GM10266 (cell line): ENCODE measurements at regions not wholly inside any gene's neighbourhood (a gene's known extent, or its start where the extent isn't known, plus 50 kb on each side); places are given as distances from the start of the nearest gene placed in this dataset.

Experiments used
- DNase-seq: peaks from one replicate; pipeline ENCODE4 v3.0.0; 2012; ENCODE audit errors: extremely low spot score
- TF ChIP-seq, protein P1 (sequence below): IDR thresholded peaks from 2 replicates; pipeline ENCODE4 v1.5.1; 2012; ENCODE audit warnings: mild to moderate bottlenecking, low read depth; ENCODE audit not compliant: control insufficient read depth, insufficient read depth; ENCODE audit errors: missing control alignments

DNA sequence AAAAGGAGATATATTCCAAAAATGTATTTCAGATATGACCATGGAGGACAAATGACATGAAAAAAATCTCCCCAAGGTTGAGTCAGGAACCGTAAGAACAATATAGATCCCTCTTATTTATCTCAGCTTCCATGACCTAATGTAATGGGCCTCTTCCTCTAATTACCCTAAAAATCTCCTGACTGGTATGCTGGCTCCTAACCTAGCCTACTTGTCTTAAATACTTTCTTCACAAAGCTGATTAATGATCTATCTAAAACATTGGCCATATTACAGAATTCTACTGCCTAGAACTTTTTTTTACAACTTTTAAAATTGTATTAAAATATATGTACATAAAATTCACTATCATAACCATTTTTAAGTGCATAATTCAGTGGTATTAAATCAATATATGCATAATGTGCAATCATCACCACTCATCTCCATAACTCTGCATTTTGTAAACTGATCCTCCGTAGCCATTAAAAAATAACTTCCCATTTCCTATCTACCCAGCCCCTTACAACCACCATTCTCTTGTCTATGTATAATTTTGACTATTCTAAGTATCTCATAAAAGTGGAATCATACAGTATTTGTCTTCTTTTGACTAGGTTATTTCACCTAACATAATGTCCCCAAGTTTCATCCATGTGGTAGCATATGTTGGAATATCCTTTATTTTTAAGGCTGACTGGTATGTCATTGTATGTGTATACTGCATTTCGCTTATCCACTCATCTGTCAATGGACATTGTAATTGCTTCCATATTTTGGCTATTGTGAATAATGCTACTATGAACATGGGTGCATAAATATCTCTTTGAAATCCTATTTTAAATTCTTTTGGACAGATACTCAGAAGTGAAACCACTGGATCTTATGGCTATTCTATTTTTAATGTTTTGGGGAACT lies 464.6 kb downstream of the ADAMTS20 start:
- TF ChIP-seq, protein P1, sequence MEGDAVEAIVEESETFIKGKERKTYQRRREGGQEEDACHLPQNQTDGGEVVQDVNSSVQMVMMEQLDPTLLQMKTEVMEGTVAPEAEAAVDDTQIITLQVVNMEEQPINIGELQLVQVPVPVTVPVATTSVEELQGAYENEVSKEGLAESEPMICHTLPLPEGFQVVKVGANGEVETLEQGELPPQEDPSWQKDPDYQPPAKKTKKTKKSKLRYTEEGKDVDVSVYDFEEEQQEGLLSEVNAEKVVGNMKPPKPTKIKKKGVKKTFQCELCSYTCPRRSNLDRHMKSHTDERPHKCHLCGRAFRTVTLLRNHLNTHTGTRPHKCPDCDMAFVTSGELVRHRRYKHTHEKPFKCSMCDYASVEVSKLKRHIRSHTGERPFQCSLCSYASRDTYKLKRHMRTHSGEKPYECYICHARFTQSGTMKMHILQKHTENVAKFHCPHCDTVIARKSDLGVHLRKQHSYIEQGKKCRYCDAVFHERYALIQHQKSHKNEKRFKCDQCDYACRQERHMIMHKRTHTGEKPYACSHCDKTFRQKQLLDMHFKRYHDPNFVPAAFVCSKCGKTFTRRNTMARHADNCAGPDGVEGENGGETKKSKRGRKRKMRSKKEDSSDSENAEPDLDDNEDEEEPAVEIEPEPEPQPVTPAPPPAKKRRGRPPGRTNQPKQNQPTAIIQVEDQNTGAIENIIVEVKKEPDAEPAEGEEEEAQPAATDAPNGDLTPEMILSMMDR, result no peak
- DNase-seq, result no peak

DNA sequence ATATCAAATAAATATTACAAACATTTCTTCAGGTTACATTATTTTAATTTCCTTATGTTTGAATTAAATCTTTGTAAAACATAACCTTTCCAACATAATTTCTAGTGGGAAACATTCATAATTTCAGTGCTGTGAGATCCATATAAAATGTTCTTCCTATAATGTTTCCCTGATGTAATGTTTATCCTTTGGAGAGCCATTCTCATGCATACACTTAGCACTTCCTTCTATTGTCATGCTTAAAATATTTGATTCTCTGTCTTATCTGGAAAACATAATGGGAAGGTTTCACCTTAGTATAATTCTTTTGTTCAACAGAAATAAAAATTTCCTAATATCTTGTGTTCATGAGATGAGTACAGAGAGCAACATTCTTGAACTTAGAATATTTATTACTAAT lies 472.5 kb downstream of the ADAMTS20 start:
- no peak for DNase-seq
- TF ChIP-seq, protein P1, result no peak

DNA sequence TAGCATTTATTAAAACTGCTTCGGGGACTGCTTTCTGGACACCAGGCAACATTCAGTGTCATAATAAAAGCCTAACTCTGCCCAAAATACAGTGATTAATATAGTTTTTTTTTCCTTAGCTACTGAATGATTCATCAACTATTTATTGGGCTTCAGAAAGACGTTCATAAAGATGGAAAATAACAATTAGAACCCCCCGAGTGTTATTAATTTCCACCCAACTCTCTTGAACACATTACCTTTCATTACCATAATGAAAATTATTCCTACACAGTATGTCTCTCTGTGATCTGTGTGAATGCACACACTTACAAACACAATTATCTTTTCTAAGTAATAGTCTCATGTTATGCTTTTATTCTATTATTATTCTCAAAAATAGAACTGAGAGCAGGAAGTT lies 473.0 kb downstream of the ADAMTS20 start:
- TF ChIP-seq, protein P1, result no peak
- no peak for DNase-seq

DNA sequence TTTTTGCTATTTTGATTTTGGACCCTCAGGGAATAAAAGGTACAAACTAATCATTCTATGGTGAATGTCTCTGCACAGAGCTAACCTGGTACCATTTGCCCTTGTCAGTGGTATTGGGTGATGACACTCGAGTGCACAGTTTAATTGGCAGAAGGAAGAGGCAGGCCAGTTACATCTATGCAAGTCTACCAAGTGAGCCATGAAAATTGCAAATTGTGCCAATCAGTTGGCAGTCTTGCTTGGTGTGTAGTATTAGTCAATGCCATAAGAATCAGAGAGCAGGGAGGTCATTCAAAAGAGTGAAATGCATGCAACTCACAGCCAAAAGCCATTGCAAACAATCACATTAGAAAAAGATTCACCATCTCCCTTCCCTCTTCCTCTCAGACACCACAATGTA lies 479.6 kb downstream of the ADAMTS20 start:
- no peak for DNase-seq
- TF ChIP-seq, protein P1, result no peak

DNA sequence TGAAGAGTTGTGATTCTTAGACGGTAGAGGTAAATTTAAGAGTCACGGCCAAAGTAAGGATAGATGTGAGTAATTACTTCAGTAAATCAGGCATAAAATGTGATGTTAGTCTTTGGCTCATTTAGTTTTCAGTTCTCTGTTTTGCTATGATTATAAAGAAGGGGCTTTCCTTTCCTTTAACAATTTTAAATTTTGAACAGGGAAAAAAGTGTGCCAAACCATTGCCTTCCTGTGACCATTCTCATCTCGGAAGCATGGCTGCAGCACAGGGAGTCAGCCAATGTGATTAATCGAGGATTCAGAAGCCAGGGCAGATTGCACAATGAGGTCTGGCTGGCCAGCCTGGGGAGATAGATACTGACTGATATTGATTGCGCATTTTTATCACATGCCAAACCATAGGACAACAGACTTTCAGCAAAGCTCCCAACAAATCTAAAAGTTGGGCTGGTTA lies 480.2 kb upstream of the PRICKLE1 start:
- no peak for DNase-seq
- TF ChIP-seq, protein P1, result no peak

DNA sequence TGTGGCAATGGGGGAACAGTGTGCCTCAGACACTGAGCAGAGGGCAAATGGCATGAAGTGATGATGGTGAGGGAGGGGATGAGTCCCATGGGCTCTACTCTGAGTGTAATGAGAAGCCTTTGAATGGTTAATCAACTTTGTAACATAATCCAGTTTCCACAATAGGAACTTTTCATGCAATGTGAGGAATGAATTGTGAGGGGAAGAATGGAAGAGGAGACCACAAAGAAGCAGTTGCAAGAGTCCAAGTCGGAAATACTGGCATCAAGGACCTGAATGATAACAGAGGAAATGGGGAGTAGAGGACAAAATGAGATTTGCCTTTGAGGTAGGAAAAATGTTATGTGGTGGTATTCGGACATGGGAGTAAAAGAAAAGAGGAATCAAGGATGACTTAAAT lies 476.9 kb upstream of the PRICKLE1 start:
- TF ChIP-seq, protein P1, result no peak
- DNase-seq, result no peak

DNA sequence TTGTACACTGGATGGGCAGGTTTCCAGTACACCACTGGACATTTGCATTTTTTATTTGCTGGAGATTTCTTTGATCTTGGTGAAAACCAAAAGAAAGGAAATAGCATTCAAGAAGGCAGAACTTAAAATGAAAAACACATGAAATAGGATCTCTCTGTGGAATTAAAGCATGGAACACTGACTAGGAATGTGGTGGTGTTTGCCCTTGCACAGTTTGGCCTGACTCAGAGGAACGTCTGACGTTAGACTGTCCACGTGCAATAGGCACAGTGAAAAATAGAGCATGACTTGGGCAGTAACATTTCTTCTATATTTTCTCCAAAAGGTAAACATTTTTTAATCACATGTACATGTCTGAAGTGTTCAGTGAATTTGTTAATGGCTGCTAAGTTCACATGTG lies 474.1 kb upstream of the PRICKLE1 start:
- TF ChIP-seq, protein P1, result no peak
- no peak for DNase-seq
